Upper lobe of right lung (tissue), 1 donor: ENCODE measurements at regions not wholly inside any gene's neighbourhood (a gene's known extent, or its start where the extent isn't known, plus 50 kb on each side); places are given as distances from the start of the nearest gene placed in this dataset.
"Not testable (repeated sequence)": the region's sequence is repeated elsewhere in the genome, so short reads cannot be mapped to it uniquely, and the experiment has no call there.

ENCODE experiments used
- ATAC-seq: fragments of 200-7000 bp; cut with Tn5 transposase; one replicate; pipeline ENCODE4 v1.9.1; 2020; ENCODE audit warnings: mild to moderate bottlenecking, moderate library complexity
- DNase-seq: peaks from one replicate; pipeline ENCODE4 v3.0.0-alpha.2; 2020
- H3K27ac ChIP-seq: fragments of 200-600 bp; one replicate; pipeline ENCODE4 v1.8.0; 2022
- H3K27me3 ChIP-seq: fragments of 200-600 bp; one replicate; pipeline ENCODE4 v1.8.0; 2022; ENCODE audit warnings: mild to moderate bottlenecking
- H3K36me3 ChIP-seq: fragments of 200-600 bp; one replicate; pipeline ENCODE4 v1.8.0; 2022
- H3K4me1 ChIP-seq: fragments of 200-600 bp; one replicate; pipeline ENCODE4 v1.8.0; 2022
- H3K4me3 ChIP-seq: fragments of 200-600 bp; one replicate; pipeline ENCODE4 v1.8.0; 2022; ENCODE audit warnings: mild to moderate bottlenecking
- H3K9me3 ChIP-seq: fragments of 200-600 bp; one replicate; pipeline ENCODE4 v1.8.0; 2022
- CTCF ChIP-seq: fragments of 200-600 bp; IDR thresholded peaks from one replicate; pipeline ENCODE4 v1.8.0; 2022; ENCODE audit warnings: antibody characterized with exemption
- intact Hi-C: fragments of 100-400 bp; cut with DNase I; formaldehyde crosslinking; loops from one replicate; pipeline ENCODE4 v1.11.0; 2022
- donor health status: DM: no; HTN: yes; CAD: no; lungs with severe emphysema.

GRCh38 chr4:82276332-82276640 is 97.5 kb downstream of the HNRNPD start:
- no peak for TF ChIP-seq CTCF
- ATAC-seq, result no peak
- intact Hi-C loops, result no loop called here

GRCh38 chr4:82275431-82276331 is 98.1 kb downstream of the HNRNPD start:
- DNase-seq (no peak), ATAC-seq (no peak)
- no peak overlapping the region for H3K4me3 ChIP-seq
- intact Hi-C loops, result no loop called here
- H3K36me3 ChIP-seq, result no peaks in the 10 kb centered on the region
- H3K27me3 ChIP-seq, result no peaks in the 10 kb centered on the region
- no peak overlapping the region for H3K27ac ChIP-seq
- no peaks in the 10 kb centered on the region for H3K9me3 ChIP-seq
- H3K4me1 ChIP-seq, result no peaks in the 10 kb centered on the region
- TF ChIP-seq CTCF, result no peak

More at GRCh38 chr4:82276332-82276640, 97.5 kb downstream of the HNRNPD start:
- no peak overlapping the region for H3K27ac ChIP-seq
- H3K4me1 ChIP-seq, result no peaks in the 10 kb centered on the region
- no peak overlapping the region for H3K4me3 ChIP-seq
- H3K9me3 ChIP-seq, result no peaks in the 10 kb centered on the region
- no peaks in the 10 kb centered on the region for H3K27me3 ChIP-seq
- H3K36me3 ChIP-seq, result no peaks in the 10 kb centered on the region
- no peak for DNase-seq

GRCh38 chr4:82274700-82275099 is 99.1 kb downstream of the HNRNPD start:
- intact Hi-C loops, H3K27ac ChIP-seq, H3K4me3 ChIP-seq, H3K9me3 ChIP-seq, H3K27me3 ChIP-seq, H3K36me3 ChIP-seq, H3K4me1 ChIP-seq, DNase-seq, ATAC-seq: not testable (repeated sequence)

- intact Hi-C loops, DNase-seq: not testable (repeated sequence)
Measured at GRCh38 chr4:82272523-82272922, 101.3 kb downstream of the HNRNPD start.

GRCh38 chr4:82271915-82272480 is 101.8 kb downstream of the HNRNPD start:
- DNase-seq, H3K4me1 ChIP-seq, H3K27ac ChIP-seq, H3K27me3 ChIP-seq, H3K4me3 ChIP-seq, H3K9me3 ChIP-seq, H3K36me3 ChIP-seq, ATAC-seq, intact Hi-C loops: not testable (repeated sequence)

More at GRCh38 chr4:82272523-82272922, 101.3 kb downstream of the HNRNPD start:
- ATAC-seq, H3K4me3 ChIP-seq, H3K36me3 ChIP-seq, H3K9me3 ChIP-seq, H3K27me3 ChIP-seq, H3K4me1 ChIP-seq, H3K27ac ChIP-seq: not testable (repeated sequence)

- no peak overlapping the region for H3K27ac ChIP-seq
- H3K4me3 ChIP-seq, result no peak overlapping the region
- H3K9me3 ChIP-seq, result no peaks in the 10 kb centered on the region
- no peak for ATAC-seq
- no peak for DNase-seq
- intact Hi-C loops, result no loop called here
- no peak for TF ChIP-seq CTCF
- no peaks in the 10 kb centered on the region for H3K27me3 ChIP-seq
- peaks cover 2% of the 10 kb centered on the region for H3K4me1 ChIP-seq
- no peaks in the 10 kb centered on the region for H3K36me3 ChIP-seq
Measured at GRCh38 chr4:82268826-82269193, 105.0 kb downstream of the HNRNPD start.

- DNase-seq, result no peak
- H3K4me3 ChIP-seq, result no peak overlapping the region
Measured at GRCh38 chr4:82268050-82268825, 105.6 kb downstream of the HNRNPD start.

More at GRCh38 chr4:82268050-82268825, 105.6 kb downstream of the HNRNPD start:
- intact Hi-C loops, result no loop called here
- Histone ChIP-seq H3K27ac (no peak overlapping the region), H3K36me3 (no peaks in the 10 kb centered on the region), H3K4me1 (peaks cover 2% of the 10 kb centered on the region), H3K9me3 (no peaks in the 10 kb centered on the region), H3K27me3 (no peaks in the 10 kb centered on the region)
- TF ChIP-seq CTCF, result peak; percentile 80
- ATAC-seq, result peak; percentile 97
